ENCODE measurements at regions not wholly inside any gene's neighbourhood (a gene's known extent, or its start where the extent isn't known, plus 50 kb on each side); places are given as distances from the start of the nearest gene placed in this dataset.

- CTCF ChIA-PET (ENCODE audit: low intra/inter-chr PET ratio, low total read pairs): no interaction called here
- no peak overlapping the region for H3K27ac ChIP-seq (ENCODE audit: extremely low read length, insufficient read depth, low read length)
- in situ Hi-C loops (cut with HindIII; ENCODE audit: extremely low pct_ligation_motif_present, low pct_unique_long_range_greater_than_20kb): no loop called here
These were observed 318.9 kb upstream of the F9 start for GRCh38 chrX:139211568-139212182.

More at GRCh38 chrX:139211568-139212182, 318.9 kb upstream of the F9 start:
- Histone ChIP-seq H3K27me3 (ENCODE audit: control insufficient read depth in 1 of 2, insufficient read depth in 2 of 2, low read length in 2 of 2) (no peaks in the 10 kb centered on the region), H3K4me3 (replicated peaks in 1 of 3; ENCODE audit: insufficient read depth in 1 of 3, low read depth in 2 of 3, low read length in 3 of 3) (no peak overlapping the region), H3K9me3 (ENCODE audit: low read length) (no peaks in the 10 kb centered on the region), H3K79me2 (ENCODE audit: insufficient read depth, low read length) (no peaks in the 10 kb centered on the region), H2AFZ (ENCODE audit: low read length) (no peak overlapping the region), H3K4me2 (ENCODE audit: low read depth, low read length) (no peak overlapping the region), H3K9ac (ENCODE audit: insufficient read depth, low read depth, low read length) (no peak overlapping the region), H3K36me3 (replicated peaks in 1 of 2; ENCODE audit: control insufficient read depth in 1 of 2, insufficient read depth in 2 of 2, low read length in 2 of 2) (no peaks in the 10 kb centered on the region), H3K4me1 (ENCODE audit: insufficient read depth, low read length) (no peaks in the 10 kb centered on the region), H4K20me1 (ENCODE audit: insufficient read depth, low read length) (no peaks in the 10 kb centered on the region)
- POLR2A ChIA-PET: no interaction called here
- no peak for DNase-seq (ENCODE audit: low spot score)
- BruUV-seq (replicated peaks): no TSS peak
- no peak for ATAC-seq
- WGBS (ENCODE audit: low lambda C conversion rate): 0% methylated on average over 7 of the region's 8 CpGs
- FAIRE-seq: no peak
- intact Hi-C loops (cut with micrococcal nuclease; ENCODE audit: unreplicated experiment): no loop called here
- no peak for TF ChIP-seq AFF4 (CRISPR knock-in tag; IDR thresholded peaks at IDR 0.05)
- TF ChIP-seq SP5 (CRISPR knock-in tag; IDR thresholded peaks at IDR 0.05; ENCODE audit: borderline replicate concordance, low read depth): no peak
- no peak for TF ChIP-seq DMAP1 (CRISPR knock-in tag; IDR thresholded peaks at IDR 0.05)
- TF ChIP-seq ZNF441 (CRISPR knock-in tag; IDR thresholded peaks at IDR 0.05; ENCODE audit: borderline replicate concordance): no peak
- TF ChIP-seq ZNF431 (CRISPR knock-in tag; IDR thresholded peaks at IDR 0.05; ENCODE audit: borderline replicate concordance, low read depth): no peak
- no peak for TF ChIP-seq RAD51 (IDR thresholded peaks at IDR 0.05; ENCODE audit: borderline replicate concordance)
- TF ChIP-seq FOXA1 (IDR thresholded peaks at IDR 0.05): no peak
- TF ChIP-seq FOXA1 (CRISPR knock-in tag; IDR thresholded peaks at IDR 0.05): no peak

All from HepG2 (cell line).